Stimulated activated CD4-positive, alpha-beta T cell treated with anti-CD3 and anti-CD28 coated beads, Interleukin-4, amount 100 ng/mL, for 1 hour (primary cell): ENCODE measurements at regions not wholly inside any gene's neighbourhood (a gene's known extent, or its start where the extent isn't known, plus 50 kb on each side); places are given as distances from the start of the nearest gene placed in this dataset.

Experiments used
- DNase-seq: peaks from one replicate; pipeline ENCODE4 v3.0.0-alpha.2; 2020

DNA sequence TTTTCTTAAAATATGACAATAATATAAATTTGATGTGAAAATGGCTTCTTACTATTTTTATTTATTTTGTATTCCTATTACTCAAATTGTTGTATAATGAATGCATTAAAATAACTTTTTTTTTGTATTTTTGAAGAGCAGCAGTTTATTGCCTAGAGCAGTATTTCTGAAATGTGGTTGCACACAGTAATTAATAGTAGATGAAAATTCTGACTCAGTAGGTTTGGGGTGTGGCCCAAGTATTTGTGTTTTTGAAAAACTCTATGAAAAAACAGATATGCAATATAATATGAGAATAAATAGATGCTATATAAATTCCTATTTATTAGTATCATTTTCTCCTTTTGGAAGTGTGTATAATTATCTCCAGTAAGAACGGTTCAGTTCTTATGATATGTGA lies 2225.3 kb upstream of the C9orf72 start:
- no peak for DNase-seq

DNA sequence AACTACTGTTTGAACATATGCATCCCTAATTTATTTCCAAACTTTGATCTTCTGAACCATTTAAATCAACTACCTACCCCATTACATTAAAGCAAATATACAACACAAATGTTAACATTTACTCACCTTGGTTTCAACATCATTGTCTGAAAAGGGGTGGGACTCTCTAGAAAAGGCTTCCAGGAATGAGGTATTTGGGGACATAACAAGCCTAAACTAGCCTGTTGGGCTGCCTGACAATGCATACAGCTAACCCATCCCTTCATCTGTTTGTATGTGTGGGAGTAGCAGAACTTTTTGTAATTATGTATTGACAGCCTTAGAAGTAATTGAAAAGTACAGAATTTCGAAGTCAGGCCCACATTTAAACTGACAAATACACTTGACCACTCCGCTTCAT lies 2225.9 kb upstream of the C9orf72 start:
- DNase-seq: no peak

DNA sequence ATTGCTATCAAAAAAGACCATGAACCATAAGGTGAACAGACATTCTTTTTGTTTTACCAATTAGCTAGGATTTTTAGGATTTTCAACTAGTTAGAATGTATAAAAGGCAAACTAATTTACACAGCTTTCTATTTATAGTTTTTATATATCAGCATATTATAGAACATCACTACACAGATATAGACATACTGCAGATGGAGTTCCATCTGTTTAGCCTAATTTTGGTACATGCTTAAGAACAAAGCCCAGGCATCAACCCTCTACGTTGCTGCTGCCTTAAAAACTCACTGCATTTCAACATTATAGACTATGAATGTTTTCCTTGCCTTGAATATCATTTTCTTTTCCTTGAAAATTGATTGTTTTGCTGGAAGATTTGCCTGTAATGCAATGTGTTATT lies 2227.5 kb upstream of the C9orf72 start:
- DNase-seq: no peak

DNA sequence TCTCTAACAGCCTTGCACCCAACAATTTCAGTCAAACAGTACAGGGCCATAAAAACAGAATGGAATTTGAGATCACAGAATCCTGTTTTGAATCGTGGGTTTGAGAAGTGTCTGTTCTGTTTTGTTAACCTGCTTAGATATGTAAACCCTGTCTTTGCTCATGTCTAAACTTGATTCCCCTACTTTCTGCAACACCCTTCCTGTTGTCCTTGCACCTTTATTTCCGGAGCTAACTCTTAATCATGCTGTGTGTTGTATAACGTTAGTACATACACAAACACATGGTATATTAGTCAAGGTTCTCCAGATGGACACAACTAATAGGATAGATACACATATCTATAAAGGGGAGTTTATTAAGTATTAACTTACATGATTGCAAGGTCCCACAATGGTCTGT lies 2229.2 kb upstream of the C9orf72 start:
- no peak for DNase-seq

DNA sequence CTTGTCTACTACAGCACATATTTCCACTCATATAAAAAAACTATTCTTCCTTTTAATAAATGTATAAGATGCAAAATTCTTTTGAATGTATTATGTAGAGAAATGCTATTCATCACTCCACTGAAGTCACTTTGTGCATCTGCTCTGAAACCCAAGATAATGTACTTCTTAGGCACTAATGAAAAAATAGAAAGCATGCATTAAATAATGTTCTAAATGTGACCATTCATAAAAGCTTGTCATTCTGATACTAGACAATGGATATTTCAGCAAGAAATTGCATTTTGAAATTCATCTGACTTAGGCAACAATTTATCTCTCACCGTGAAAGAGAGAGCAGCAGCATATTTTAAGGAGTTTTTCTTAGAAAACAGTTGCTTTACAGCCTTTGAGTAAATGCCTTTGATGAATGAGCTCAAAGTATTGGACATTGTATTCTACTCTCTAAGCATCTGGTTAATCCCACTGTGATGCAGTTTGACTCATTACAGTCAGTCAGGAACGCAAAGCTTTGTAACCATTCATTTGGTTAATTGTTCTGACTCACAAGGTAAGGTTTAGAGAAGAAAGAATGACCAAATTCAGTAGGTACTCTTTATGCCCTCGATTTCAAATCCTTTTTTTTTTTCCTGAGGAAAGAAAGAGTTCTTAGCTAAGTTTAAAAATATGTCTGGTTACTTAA lies 2233.8 kb upstream of the C9orf72 start:
- no peak for DNase-seq

DNA sequence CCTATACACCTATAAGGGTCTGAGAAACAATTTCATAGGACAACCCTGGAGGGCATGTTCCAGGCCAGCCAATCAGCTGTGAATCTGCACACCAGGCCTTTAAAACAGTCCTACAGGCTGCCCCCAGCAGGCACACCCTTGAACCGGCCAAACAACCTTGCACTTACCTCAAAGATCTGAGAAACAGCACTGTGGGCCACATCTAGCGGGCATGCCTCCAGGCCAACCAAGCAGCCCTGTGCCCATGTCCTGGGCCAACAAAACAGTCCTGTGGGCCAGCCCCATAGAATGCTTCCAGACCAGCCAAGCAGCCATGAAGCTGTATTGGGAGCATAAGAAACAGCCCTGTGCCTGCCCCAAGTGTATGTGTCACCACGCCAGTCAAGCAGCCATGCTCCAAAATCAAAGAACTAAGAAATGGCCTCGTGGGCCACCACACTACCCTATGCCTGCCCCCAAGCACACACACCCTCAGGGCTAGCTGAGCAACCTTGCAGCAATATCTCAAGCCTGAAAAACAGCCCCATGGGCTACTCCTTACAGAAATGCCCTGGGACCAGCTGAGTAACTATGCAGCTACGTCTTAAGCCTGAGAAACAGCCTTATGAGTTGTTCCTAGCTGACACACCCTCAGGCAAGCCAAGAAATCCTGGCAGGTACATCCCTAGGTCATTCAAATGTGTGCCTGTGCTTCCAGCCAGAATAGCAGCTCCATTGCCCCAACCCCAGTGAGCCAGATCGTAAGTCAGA lies 2243.8 kb upstream of the C9orf72 start:
- DNase-seq: no peak

DNA sequence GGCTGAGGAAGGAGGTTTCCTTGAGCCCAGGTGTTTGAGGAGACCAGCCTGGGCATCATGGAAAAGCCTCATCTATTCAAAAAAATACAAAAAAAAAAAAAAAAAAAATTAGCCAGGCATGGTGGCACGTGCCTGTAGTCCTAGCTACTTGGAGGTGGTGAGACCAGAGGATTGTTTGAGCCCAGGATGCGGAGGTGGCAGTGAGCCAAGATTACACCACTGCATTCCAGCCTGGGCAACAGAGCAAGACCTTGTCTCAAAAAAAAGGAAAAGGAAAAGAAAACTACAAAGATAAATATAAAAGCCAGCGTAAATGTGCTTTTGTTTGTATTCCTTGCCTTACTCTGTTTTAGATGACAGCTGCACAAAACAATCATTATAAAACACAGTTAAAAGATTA lies 2249.2 kb upstream of the C9orf72 start:
- DNase-seq: no peak

DNA sequence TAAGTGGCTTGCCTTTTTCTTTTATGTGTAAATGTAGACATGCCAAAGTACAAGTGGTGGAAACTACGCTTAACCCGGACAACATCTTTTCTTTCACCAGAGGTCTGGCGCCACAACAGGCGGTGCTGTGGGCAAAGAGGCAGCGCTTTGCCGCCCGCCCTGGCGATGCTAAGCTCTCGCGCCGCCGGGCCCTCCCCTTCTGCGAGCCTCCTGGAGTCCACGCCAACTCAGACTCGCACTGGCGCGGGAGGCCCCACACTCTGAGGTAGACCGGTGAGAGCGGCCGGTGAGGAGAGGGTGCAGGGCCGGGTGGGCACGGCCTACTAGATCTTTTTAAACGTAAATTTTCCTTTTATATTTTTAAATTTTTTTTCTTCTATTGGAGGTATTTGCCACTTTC lies 2253.1 kb upstream of the C9orf72 start:
- no peak for DNase-seq

DNA sequence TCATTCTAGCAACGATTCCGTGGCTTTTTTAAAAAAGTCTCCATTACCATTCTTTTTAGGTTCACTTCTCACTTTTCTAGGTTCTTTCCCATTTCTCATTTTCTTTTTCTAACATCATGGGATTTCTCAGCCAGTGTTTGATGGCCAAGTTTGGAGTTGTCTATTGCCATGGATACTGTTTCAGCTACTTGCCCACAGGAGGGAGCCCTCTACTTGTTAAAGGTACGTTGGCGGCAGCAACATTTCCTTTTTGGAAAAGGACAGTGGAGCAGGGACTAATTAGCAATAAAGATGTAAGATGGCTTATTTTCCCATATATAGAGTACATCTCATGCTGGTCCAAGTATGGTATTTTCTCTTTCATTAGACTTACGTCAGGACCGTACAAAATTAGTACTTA lies 2257.5 kb upstream of the C9orf72 start:
- no peak for DNase-seq

DNA sequence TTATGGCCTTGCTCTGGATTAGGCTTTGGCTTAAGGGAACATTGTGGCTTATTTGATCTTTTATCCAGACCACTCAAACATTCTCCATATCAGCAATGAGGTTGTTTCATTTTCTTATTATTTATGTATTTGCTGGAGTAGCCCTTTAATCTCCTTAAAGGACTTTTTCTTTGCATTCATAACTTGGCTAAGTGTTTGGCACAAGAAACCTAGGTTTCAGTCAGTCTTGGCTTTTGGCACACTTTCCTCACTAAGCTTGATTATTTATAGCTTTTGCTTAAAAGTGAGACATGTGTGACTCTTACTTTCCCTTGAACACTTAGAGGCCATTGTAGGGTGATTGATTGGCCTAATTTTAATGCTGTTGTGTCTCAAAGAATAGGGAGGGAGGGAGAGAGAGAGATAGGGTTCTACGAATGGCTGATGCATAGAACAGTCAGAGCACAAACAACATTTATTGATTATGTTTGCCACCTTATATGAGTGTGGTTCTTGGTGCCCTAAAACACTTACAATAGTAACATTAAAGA lies 2265.3 kb upstream of the C9orf72 start:
- DNase-seq: no peak

DNA sequence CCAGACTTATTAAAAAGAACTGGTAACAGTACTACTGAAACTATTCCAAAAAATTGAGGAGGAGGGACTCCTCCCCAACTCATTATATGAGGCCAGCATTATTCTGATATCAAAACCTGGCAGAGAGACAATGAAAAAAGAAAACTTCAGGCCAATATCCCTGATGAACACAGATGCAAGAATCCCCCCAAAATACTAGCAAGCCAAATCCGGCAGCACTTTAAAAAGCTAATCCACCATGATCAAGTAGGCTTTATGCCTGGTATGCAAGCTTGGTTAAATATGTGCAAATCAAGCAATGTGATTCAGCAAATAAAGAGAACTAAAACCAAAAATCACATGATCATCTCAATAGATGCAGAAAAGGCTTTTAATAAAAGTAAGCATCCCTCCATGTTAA lies 2271.0 kb upstream of the C9orf72 start:
- DNase-seq: no peak

DNA sequence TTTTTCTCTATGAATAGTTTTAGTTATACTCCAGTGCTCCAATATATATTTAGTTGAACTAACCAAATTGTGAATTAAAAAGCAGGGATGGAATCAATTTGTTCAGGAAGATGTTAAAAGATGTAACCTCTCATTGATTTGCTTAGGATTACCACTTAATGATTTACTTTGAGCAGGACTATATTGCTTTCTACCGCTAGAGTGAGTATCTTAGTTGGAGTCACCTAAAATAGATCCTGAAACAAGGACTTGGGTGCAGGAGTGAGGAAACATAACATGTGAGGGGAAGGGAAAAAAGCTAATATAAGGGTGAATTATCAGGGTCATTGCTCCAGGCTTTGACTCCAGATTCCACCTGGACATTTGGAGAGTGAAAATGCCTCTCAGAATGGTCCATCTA lies 2277.4 kb upstream of the C9orf72 start:
- DNase-seq: no peak

DNA sequence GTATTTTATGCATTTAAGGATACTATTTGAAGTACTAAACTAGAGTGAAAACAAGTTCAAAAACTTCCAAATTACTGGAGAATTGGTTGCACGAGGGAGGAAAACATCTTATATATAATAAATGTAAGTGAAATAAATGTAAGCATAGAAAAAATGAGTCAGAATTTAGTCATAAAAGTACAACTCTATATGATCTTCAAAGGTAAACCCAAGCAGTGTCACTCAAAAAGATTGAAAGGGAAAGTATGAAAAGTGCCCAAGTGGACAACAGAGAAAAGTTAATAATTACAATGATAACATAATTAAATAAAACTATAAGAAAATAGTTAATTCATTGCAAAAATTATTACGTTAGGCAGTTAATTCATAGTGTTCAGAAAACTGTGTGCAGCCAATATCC lies 2288.5 kb upstream of the C9orf72 start:
- DNase-seq: no peak

DNA sequence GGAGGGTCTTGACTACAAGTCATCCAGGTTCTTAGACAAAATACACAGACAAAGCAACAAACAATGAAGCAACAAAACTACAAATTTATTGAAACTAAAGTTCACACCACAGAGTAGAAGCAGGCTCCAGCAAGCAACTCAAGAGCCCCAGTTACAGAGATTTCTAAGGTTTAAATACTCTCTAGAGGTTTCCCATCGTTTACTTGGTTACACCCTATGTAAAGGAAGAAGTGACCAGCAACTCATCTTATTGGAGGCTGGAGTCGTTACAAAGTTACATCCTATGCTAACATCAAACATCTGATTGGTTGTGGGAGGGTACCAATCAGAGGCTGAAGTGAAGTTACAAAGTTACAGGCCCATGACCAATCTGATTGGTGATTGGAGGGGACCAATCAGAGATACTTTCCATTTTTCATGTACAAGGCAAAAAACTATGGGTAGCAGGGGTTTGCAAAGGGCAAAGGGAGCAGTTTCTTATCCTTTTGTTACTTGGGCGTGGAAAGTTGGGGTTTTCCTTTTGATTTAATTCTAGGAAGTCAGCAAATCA lies 2292.6 kb upstream of the C9orf72 start:
- DNase-seq: no peak

DNA sequence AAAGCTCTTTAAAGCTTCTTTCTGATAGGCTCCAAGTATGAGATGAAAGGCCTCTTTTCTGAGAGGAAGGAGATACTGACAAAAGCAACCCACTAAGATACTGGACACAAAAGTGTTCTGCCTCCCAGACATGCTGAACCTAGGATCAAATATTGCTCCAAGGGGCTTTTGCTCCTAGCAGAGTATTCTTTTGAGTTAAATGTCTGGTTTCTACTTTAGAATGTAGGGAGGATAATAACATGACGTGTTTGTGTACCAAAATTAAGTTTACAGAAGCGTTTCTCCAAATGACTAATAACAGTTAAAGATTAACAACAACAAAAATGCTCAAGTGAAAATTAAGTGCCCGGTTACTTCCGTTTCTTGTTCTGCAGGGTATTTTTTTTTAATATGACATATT lies 2293.3 kb upstream of the C9orf72 start:
- no peak for DNase-seq

DNA sequence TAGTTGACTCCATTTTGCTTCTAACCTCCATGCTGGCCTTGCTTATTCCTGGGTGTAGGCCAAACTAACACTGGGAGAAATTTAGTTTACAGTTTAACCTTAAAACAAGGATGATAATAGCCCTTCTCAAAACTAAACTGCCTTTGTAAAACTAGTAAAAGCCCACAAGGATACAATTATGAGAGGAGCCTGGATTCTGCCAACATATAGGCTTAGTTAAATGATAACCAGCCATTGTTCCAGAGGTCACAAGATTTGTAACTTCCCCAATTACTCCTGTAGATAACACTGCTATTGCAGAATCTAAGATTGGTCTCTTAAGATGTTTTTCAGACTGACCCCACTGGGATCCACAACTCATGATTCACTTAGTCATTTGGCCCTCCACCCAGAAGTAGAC lies 2300.3 kb upstream of the C9orf72 start:
- DNase-seq: no peak

DNA sequence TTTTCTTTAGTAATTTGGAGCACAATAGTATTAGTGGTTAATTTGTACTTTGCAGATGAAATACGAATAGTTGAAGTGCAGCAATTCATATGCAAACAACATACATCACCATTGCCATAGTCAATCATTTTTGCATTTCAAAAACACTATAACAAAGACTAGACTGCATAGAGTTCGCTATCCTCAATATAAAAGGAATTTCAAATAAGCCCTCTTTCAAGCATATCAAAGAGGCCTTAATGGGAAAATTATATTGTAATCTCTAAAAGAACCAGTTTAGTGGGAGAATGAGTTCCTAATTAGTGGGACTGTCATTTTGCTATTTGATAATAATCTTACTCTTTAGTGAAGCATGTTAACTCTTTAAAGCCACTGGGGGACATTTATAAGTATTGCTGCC lies 2302.3 kb upstream of the C9orf72 start:
- DNase-seq: no peak

DNA sequence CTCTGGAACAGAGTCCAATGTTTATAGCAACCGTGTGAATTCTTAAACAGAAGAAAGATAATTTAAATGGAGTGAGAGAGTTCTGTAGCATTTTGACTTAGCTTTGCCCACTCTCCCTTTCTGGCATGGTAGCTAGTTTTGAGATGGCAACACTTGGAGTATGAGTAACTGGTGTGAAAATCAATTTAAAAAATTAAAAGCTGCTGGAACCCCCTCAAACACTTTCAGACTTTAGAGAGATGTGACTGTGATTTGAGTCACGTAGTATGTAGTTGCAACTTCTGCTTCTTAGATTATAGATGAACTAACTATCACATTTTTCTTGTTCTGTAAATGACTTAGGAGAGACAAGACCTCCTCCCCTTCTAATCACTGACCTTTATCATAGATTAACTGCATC lies 2309.5 kb upstream of the C9orf72 start:
- DNase-seq: no peak

DNA sequence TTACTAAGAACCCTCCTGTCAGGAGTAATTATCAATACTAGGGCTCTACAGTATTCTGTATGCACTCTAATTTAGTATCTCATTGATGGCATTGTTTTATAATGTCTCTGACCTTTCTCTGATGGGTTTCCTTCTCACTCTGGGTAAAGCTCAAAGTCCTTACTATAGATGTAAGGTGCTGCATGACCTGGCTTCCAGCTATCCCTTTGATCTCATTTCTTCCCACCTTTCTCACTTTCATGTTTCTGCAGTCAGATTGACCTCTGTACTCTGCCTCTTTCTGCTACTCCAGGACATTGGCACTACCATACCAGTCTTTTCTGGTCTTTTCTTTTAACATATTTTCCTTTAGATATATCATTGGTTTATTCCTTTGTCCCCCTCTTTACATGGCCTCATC lies 2332.8 kb upstream of the C9orf72 start:
- no peak for DNase-seq

DNA sequence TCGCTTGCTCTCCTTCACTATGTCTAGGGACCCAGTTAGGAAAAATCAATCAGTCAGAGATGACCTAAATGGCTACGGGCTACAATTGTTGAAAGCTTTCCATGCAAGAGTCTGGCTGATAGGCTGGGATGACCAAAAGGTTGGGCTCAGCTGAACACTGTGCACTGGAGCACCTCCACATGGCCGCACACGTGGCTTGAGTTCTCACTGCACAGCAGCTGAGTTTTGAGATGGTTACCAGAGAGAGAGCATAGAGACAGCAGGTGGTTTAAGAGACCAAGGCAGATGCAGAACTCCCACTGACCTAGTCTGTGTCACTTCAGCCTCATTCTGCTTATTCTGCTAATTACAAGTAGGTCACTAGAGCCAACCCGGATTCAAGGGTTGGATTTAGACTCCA lies 2354.8 kb upstream of the C9orf72 start:
- no peak for DNase-seq

DNA sequence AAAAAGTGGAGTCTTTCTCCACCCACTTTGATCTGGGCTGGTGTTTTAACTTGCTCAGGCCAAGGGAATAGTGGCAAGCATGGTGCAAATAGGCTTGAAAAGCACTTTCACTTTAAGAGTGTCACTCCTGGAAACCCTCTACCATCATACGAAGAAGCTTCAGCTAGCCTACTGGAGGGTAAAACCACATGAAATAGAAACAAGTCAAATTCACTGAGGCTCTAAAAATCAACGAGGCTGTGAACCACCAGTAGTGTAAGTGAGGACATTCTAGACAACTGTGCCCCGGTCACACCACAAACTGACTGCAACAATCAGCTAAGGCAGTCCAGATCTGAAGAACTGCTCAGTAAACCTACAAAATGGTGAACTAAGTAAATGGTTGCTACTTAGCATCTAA lies 2366.3 kb upstream of the C9orf72 start:
- no peak for DNase-seq

DNA sequence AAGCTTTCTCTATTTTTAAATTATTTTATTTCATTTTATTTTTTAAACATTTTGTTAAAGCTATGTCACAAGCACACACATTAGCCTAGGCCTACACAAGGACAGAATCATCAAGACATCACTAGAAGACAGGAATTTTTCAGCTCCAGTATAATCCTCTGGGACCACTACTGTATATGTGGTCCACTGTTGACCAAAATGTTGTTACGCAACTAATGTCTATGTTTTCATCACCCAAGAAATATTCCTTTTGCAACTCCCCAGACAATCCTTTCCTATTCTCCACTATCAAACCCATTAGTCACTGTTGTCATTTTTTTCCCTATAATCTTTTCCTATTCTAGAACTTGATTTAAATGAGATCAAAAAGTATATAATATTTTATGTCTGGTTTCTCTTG lies 2371.7 kb upstream of the C9orf72 start:
- no peak for DNase-seq

DNA sequence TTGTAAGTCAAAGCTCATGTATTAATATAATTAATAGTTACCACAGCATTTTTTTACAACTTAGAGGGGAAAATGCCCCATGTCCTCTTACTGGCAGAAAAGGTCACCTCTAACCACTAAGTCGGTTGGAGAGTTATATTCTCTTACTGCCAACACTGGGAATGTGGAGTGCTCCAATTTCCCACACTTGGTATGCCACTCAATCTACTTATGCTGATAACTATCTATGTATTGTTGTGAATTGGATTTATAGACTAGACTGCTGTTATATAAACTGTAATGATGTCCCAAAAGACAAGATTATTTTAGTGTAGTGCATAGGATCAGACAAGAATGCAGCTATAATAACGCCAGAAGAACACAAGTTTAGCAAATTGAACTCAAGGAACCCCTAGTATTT lies 2385.2 kb upstream of the C9orf72 start:
- no peak for DNase-seq

DNA sequence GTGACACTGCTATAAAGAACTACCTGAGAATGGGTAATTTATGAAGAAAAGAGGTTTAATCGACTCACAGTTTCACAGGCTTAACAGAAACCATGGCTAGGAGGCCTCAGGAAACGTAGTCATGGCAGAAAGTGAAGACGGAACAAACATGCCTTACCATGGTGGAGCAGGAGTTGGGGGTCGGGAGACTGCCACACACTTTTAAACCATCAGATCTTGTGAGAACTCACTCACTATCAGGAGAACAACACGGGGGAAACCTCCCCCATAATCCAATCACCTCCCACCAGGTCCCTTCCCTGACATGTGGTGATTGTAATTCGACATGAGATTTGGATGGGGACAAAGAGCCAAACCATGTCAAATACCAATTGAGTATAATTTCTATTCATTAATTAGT lies 2392.6 kb upstream of the C9orf72 start:
- no peak for DNase-seq
